ENCODE measurements at regions not wholly inside any gene's neighbourhood (a gene's known extent, or its start where the extent isn't known, plus 50 kb on each side); places are given as distances from the start of the nearest gene placed in this dataset.

DNA sequence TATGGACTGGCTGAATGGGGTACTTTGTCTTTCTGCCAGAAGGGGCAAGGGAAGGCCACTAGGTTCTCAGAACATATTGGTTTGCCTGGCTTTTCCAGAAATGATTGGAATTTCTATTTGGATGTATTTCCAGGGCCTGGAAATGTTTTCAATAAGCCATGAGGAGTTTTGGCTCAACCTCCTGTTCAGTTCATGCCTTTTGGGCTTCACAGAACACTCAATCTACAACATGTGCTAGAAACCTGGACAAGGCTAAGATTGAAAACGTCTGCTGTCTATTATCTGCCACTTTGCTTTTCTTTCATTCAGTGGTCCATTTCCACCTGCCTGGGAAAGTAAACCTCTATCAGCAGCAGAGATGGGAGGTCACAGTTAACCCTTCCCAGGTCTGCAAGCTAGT is 793.4 kb downstream of the TENT5A start:
- TF ChIP-seq ZNF292 (tag by site-specific recombination; IDR thresholded peaks at IDR 0.05; ENCODE audit: borderline replicate concordance, low read depth) (no peak), ZNF777 (tag by site-specific recombination; IDR thresholded peaks at IDR 0.05; ENCODE audit: borderline replicate concordance) (no peak), ZNF121 (tag by site-specific recombination; IDR thresholded peaks at IDR 0.05) (no peak), ZNF548 (tag by site-specific recombination; IDR thresholded peaks at IDR 0.05) (no peak), ZNF510 (tag by site-specific recombination; IDR thresholded peaks at IDR 0.05; ENCODE audit: insufficient replicate concordance) (no peak), ZNF560 (tag by site-specific recombination; IDR thresholded peaks at IDR 0.05; ENCODE audit: borderline replicate concordance) (no peak), TRIM28 (IDR thresholded peaks at IDR 0.05; ENCODE audit: borderline replicate concordance, low read length) (no peak), ZNF350 (tag by site-specific recombination; IDR thresholded peaks at IDR 0.05) (no peak), ZNF561 (tag by site-specific recombination; IDR thresholded peaks at IDR 0.05; ENCODE audit: borderline replicate concordance) (no peak), ZNF274 (IDR thresholded peaks at IDR 0.05; ENCODE audit: low read length) (no peak), ZNF274 (tag by site-specific recombination; IDR thresholded peaks at IDR 0.05; ENCODE audit: borderline replicate concordance) (no peak), MYNN (tag by site-specific recombination; IDR thresholded peaks at IDR 0.05; ENCODE audit: borderline replicate concordance) (no peak)
- TF ChIP-seq, protein P1, sequence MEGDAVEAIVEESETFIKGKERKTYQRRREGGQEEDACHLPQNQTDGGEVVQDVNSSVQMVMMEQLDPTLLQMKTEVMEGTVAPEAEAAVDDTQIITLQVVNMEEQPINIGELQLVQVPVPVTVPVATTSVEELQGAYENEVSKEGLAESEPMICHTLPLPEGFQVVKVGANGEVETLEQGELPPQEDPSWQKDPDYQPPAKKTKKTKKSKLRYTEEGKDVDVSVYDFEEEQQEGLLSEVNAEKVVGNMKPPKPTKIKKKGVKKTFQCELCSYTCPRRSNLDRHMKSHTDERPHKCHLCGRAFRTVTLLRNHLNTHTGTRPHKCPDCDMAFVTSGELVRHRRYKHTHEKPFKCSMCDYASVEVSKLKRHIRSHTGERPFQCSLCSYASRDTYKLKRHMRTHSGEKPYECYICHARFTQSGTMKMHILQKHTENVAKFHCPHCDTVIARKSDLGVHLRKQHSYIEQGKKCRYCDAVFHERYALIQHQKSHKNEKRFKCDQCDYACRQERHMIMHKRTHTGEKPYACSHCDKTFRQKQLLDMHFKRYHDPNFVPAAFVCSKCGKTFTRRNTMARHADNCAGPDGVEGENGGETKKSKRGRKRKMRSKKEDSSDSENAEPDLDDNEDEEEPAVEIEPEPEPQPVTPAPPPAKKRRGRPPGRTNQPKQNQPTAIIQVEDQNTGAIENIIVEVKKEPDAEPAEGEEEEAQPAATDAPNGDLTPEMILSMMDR (tag by site-specific recombination; IDR thresholded peaks at IDR 0.05) = no peak
